ENCODE measurements at regions not wholly inside any gene's neighbourhood (a gene's known extent, or its start where the extent isn't known, plus 50 kb on each side); places are given as distances from the start of the nearest gene placed in this dataset.

GRCh38 chr10:130804778-130805634, 506.5 kb downstream of the TCERG1L start:
- H4K20me1 ChIP-seq (ENCODE audit: insufficient read depth, low read length, poor library complexity, severe bottlenecking), result no peaks in the 10 kb centered on the region
- H3K79me2 ChIP-seq (ENCODE audit: insufficient read depth, low read length), result no peaks in the 10 kb centered on the region
- no peaks in the 10 kb centered on the region for H3K36me3 ChIP-seq (ENCODE audit: insufficient read depth, low read length)
- no peak overlapping the region for H2AFZ ChIP-seq (ENCODE audit: low read length)
- no peaks in the 10 kb centered on the region for H3K27me3 ChIP-seq (ENCODE audit: insufficient read depth, low read length, poor library complexity, severe bottlenecking)
- peaks cover 14% of the 10 kb centered on the region; the same call in 1 of the 2 replicates for H3K9me3 ChIP-seq (ENCODE audit: insufficient read depth, low read depth, low read length)
- H3K4me3 ChIP-seq (ENCODE audit: low read length, poor library complexity, severe bottlenecking), result no peak overlapping the region
- H3F3A ChIP-seq (ENCODE audit: low read depth), result no peaks in the 10 kb centered on the region
- H3K4me1 ChIP-seq (ENCODE audit: insufficient read depth, low read length, poor library complexity, severe bottlenecking), result no peaks in the 10 kb centered on the region
- H3K4me2 ChIP-seq (ENCODE audit: low read depth, low read length, poor library complexity, severe bottlenecking), result no peak overlapping the region
- no peak overlapping the region for H3K9ac ChIP-seq (ENCODE audit: low read depth, low read length, poor library complexity, severe bottlenecking)
- TF ChIP-seq EZH2phosphoT487 (IDR thresholded peaks at IDR 0.05; ENCODE audit: borderline replicate concordance) (no peak), CTCF (conservative IDR thresholded peaks at IDR 0.05; ENCODE audit: low read length) (no peak)
- no peaks in the 10 kb centered on the region for H3K9me2 ChIP-seq (replicated peaks; ENCODE audit: low read depth, low read length)

DNA sequence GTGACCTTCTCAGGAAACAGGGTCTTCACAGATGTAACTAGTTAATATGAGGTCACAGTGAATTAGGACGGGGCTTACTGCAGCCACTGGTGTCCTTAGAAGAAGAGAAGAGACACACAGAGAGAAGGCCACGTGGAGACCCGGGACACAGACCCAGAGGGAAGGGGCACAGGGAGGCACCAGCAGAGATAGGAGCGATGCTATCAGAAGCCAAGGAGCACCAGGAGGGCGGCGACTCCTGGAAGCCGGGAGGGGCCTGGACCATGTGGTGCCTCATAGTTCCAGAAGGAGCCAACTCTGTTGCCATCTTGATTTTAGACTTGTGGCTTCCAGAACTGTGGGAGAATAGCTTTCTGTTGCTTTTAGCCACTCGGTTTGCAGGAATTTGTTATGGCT, 505.9 kb downstream of the TCERG1L start:
- Histone ChIP-seq H4K20me1 (ENCODE audit: insufficient read depth, low read length, poor library complexity, severe bottlenecking) (no peaks in the 10 kb centered on the region), H3K4me2 (ENCODE audit: low read depth, low read length, poor library complexity, severe bottlenecking) (no peak overlapping the region), H3K79me2 (ENCODE audit: insufficient read depth, low read length) (no peaks in the 10 kb centered on the region), H3K9ac (ENCODE audit: low read depth, low read length, poor library complexity, severe bottlenecking) (no peak overlapping the region), H3K4me3 (ENCODE audit: low read length, poor library complexity, severe bottlenecking) (no peak overlapping the region), H3K9me2 (replicated peaks; ENCODE audit: low read depth, low read length) (no peaks in the 10 kb centered on the region), H2AFZ (ENCODE audit: low read length) (no peak overlapping the region), H3K27me3 (ENCODE audit: insufficient read depth, low read length, poor library complexity, severe bottlenecking) (no peaks in the 10 kb centered on the region), H3K36me3 (ENCODE audit: insufficient read depth, low read length) (no peaks in the 10 kb centered on the region), H3F3A (ENCODE audit: low read depth) (no peaks in the 10 kb centered on the region), H3K4me1 (ENCODE audit: insufficient read depth, low read length, poor library complexity, severe bottlenecking) (no peaks in the 10 kb centered on the region), H3K9me3 (ENCODE audit: insufficient read depth, low read depth, low read length) (peaks cover 17% of the 10 kb centered on the region; the same call in 1 of the 2 replicates)
- TF ChIP-seq EZH2phosphoT487 (IDR thresholded peaks at IDR 0.05; ENCODE audit: borderline replicate concordance), result no peak
- no peak for TF ChIP-seq CTCF (conservative IDR thresholded peaks at IDR 0.05; ENCODE audit: low read length)

- Histone ChIP-seq H3K9me3 (ENCODE audit: insufficient read depth, low read depth, low read length) (peaks cover 16% of the 10 kb centered on the region; the same call in 1 of the 2 replicates), H3F3A (ENCODE audit: low read depth) (no peaks in the 10 kb centered on the region), H3K27me3 (ENCODE audit: insufficient read depth, low read length, poor library complexity, severe bottlenecking) (no peaks in the 10 kb centered on the region), H3K79me2 (ENCODE audit: insufficient read depth, low read length) (no peaks in the 10 kb centered on the region), H3K4me3 (ENCODE audit: low read length, poor library complexity, severe bottlenecking) (no peak overlapping the region), H3K9ac (ENCODE audit: low read depth, low read length, poor library complexity, severe bottlenecking) (no peak overlapping the region), H3K4me2 (ENCODE audit: low read depth, low read length, poor library complexity, severe bottlenecking) (no peak overlapping the region), H4K20me1 (ENCODE audit: insufficient read depth, low read length, poor library complexity, severe bottlenecking) (no peaks in the 10 kb centered on the region), H3K36me3 (ENCODE audit: insufficient read depth, low read length) (no peaks in the 10 kb centered on the region), H3K9me2 (replicated peaks; ENCODE audit: low read depth, low read length) (no peaks in the 10 kb centered on the region), H3K4me1 (ENCODE audit: insufficient read depth, low read length, poor library complexity, severe bottlenecking) (no peaks in the 10 kb centered on the region), H2AFZ (ENCODE audit: low read length) (no peak overlapping the region)
- no peak for TF ChIP-seq EZH2phosphoT487 (IDR thresholded peaks at IDR 0.05; ENCODE audit: borderline replicate concordance)
- no peak for TF ChIP-seq CTCF (conservative IDR thresholded peaks at IDR 0.05; ENCODE audit: low read length)
Measured at GRCh38 chr10:130806426-130806825, 505.1 kb downstream of the TCERG1L start.
